Fibroblast of mammary gland (primary cell): ENCODE measurements at regions not wholly inside any gene's neighbourhood (a gene's known extent, or its start where the extent isn't known, plus 50 kb on each side); places are given as distances from the start of the nearest gene placed in this dataset.

Source experiments
- DNase-seq: peaks from one replicate; pipeline ENCODE4 v3.0.0-alpha.2; 2010; ENCODE audit warnings: low read depth
- H3K4me3 ChIP-seq: 2 replicates; pipeline ENCODE4 v1.5.1; 2011; ENCODE audit warnings: low read depth, mild to moderate bottlenecking, low read length, moderate library complexity; ENCODE audit not compliant: control insufficient read depth
- TF ChIP-seq, protein P1 (sequence below): conservative IDR thresholded peaks from 2 replicates; pipeline ENCODE4 v1.5.1; 2011; ENCODE audit warnings: low read depth, low read length, inconsistent platforms; ENCODE audit not compliant: control insufficient read depth, insufficient read depth

DNA sequence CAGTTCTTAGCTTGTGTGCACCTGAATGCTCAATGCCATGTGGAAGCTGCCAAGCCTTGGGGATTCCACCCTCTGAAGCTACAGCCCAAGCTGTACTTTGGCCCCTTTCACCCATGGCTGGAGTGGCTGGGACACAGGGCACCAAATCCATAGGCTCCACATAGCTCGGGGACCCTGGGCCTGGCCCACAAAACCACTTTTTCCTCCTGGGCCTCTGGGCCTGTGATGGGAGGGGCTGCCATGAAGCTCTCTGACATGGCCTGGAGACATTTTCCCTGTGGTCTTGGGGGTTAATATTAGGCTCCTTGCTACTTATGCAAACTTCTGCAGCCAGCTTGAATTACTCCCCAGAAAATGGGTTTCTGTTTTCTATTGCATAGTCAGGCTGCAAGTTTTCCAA, 579.9 kb downstream of the MATN1 start:
- H3K4me3 ChIP-seq, result no peak overlapping the region
- DNase-seq, result no peak
- TF ChIP-seq, protein P1, sequence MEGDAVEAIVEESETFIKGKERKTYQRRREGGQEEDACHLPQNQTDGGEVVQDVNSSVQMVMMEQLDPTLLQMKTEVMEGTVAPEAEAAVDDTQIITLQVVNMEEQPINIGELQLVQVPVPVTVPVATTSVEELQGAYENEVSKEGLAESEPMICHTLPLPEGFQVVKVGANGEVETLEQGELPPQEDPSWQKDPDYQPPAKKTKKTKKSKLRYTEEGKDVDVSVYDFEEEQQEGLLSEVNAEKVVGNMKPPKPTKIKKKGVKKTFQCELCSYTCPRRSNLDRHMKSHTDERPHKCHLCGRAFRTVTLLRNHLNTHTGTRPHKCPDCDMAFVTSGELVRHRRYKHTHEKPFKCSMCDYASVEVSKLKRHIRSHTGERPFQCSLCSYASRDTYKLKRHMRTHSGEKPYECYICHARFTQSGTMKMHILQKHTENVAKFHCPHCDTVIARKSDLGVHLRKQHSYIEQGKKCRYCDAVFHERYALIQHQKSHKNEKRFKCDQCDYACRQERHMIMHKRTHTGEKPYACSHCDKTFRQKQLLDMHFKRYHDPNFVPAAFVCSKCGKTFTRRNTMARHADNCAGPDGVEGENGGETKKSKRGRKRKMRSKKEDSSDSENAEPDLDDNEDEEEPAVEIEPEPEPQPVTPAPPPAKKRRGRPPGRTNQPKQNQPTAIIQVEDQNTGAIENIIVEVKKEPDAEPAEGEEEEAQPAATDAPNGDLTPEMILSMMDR, result no peak

DNA sequence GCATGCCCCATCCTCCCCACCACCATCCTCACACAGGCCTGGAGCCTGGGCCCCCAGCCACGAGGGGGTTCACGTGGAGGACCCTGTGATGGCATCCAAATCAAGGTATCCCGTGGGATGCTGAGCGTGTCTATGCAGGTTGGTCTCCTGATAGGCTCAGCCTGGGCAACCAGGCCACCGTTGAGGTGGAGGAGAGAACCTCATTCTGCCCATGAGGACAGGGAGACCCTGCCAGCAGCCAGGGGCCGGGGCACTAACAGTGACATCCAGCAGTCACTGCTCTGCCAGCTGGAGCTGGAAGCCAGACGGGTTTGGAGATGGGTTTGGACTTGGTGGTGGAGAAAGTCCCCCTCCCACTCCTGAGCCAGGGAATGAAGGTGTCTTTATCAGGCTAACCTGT, 582.8 kb downstream of the MATN1 start:
- DNase-seq, result no peak
- H3K4me3 ChIP-seq, result no peak overlapping the region
- TF ChIP-seq, protein P1, result no peak

DNA sequence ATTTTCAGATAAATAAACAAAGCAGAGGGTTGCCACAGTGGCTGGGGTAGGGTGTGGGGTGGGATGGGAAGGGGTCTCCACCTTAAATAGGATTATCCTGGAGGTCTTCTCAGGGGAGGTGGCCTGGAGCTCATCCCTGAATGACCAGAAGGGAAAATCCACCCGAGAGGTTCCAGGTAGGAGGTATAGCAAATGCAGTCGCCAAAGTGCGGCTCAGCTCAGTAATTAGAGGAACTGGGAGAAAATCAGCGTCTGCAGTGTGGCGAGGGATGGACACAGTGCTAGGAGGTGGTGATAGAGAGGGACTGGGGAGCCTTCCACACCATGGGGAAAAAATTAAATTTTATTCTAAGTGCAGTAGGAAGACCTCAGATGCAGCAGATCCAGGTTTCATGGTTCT, 584.5 kb downstream of the MATN1 start:
- no peak for DNase-seq
- TF ChIP-seq, protein P1, result no peak
- no peak overlapping the region for H3K4me3 ChIP-seq

DNA sequence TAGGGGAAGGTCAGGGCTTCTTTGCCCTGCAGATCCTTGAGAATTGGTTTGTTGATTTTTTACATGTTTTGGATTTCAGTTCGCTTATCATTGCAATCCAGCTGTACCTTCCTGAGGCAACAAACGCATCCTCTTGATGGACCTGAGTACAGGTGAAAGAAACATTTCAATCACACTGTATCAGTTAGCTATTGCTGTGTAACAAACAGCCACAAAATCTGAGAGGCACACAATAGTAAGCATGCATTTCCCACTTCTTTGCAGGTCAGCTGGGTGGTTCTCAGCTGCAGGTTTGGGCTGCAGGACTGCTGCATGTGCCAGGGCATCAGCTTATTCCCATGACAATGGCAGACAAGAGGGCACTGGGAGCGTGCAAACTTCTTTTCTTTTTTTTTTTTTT, 586.4 kb downstream of the MATN1 start:
- no peak for DNase-seq
- TF ChIP-seq, protein P1, result no peak
- no peak overlapping the region for H3K4me3 ChIP-seq

DNA sequence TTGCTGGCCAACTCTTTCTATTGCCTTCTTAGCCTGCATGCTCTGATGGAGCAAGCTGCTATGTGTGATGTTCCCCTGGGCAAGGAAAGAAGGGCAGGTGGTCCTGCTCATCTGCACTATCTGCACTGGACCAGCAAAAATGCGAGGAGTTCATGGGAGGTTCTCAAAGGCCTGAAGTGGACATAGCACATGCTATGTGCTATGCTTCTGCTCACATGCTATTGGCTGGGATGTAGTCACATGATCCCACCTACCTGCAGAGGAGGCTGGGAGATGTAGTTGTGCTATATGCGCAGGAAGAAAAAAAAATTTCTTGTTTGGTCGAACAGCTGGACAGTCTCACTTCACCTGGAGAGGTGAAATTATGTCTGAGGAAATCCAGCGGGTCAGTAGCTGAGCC, 587.7 kb downstream of the MATN1 start:
- H3K4me3 ChIP-seq, result no peak overlapping the region
- TF ChIP-seq, protein P1, result no peak
- no peak for DNase-seq

DNA sequence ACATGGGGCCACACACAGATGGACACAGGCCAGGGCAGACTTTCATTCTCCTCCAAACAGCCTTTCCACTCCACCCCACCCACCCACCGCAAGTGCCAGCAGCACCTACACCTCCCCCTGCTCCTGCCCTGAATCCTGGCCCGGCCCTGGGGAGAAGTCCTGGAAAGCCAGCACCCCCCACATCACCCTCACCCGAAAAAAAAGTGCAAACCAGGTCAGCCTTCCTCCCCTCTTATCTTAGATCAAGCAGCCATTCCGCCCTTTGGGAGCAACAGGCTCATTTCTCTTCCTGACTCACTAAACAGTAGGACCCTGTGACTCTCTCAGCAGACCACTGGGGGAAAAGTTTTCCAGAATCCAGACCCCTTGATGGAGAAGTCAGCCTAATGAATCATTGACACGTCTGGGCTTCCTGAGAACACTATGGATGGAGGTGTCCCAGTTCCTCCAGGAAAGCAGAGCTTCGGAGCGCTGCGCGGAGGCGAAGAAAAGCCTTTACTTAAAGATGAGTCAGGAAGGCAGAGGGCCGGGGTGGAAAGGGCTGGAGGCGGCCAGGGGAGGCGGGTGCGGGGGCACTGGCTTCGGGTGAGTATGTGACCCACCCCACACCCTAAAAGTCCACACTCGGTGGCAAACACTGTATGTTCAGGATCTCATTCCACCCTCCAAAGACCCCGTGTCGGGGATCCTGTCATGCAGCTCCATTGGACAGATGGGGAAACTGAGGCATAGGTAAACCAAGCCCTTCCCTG, 588.7 kb downstream of the MATN1 start:
- TF ChIP-seq, protein P1, result no peak
- no peak overlapping the region for H3K4me3 ChIP-seq
- no peak for DNase-seq
